Body of pancreas (tissue), 4 donors: ENCODE measurements at regions not wholly inside any gene's neighbourhood (a gene's known extent, or its start where the extent isn't known, plus 50 kb on each side); places are given as distances from the start of the nearest gene placed in this dataset.
A peak's percentile ranks its signal among the peaks of the same experiment; 100 is the strongest.

Source experiments
- ATAC-seq: fragments of 150-250 bp; one replicate; pipeline ENCODE4 v1.9.1; 2016
- DNase-seq, 4 donors: peaks; one replicate each; pipeline ENCODE4 v3.0.0-alpha.2; 2019
- H3K27ac ChIP-seq, 4 donors: fragments of 200-600 bp; sonication (generic); 1 replicate in 3 of 4; 2 replicates in 1 of 4; pipeline versions ENCODE4 v1.5.1 to v1.6.1; 2016 to 2019; ENCODE audit warnings: mild to moderate bottlenecking in 1 of 4, mixed read lengths in 1 of 4, moderate library complexity in 1 of 4
- H3K27me3 ChIP-seq, 2 donors: fragments of 200-600 bp; sonication (generic); one replicate each; pipeline ENCODE4 v1.6.0; 2016; ENCODE audit warnings: mild to moderate bottlenecking in 1 of 2
- H3K36me3 ChIP-seq, 2 donors: fragments of 200-600 bp; sonication (generic); replicated peaks in 1 of 2; 2 replicates each; pipeline ENCODE4 v1.5.1; 2016; ENCODE audit warnings: low read depth in 2 of 2; ENCODE audit not compliant: insufficient read depth in 1 of 2
- H3K4me1 ChIP-seq: fragments of 200-600 bp; sonication (generic); one replicate; pipeline ENCODE4 v1.6.0; 2016
- H3K4me3 ChIP-seq, 2 donors: fragments of 200-600 bp; sonication (generic); 1 replicate in 1 of 2; 2 replicates in 1 of 2; pipeline ENCODE4 v1.5.1; 2016 to 2019
- H3K9me3 ChIP-seq, 3 donors: fragments of 200-600 bp; sonication (generic); 1 replicate in 2 of 3; 2 replicates in 1 of 3; pipeline ENCODE4 v1.5.1; 2016
- CTCF ChIP-seq, 7 experiments: fragments of 450-650 bp in 4 of 7; fragments of 200-600 bp in 3 of 7; sonication (generic) in 3 of 7; IDR thresholded peaks; one replicate each; pipeline ENCODE4 v1.5.1; 2016 to 2019; ENCODE audit warnings: antibody characterized with exemption in 7 of 7
- POLR2A ChIP-seq, 3 donors: fragments of 450-650 bp; IDR thresholded peaks; one replicate each; pipeline ENCODE4 v1.6.1; 2016; ENCODE audit warnings: antibody characterized with exemption in 3 of 3, mild to moderate bottlenecking in 2 of 3
- WGBS, 2 donors: methylation state at CpG; one replicate each; pipeline ENCODE4 v1.1.5; 2017; 5-methylcytosine and 5-hydroxymethylcytosine counted together
- intact Hi-C: fragments of 100-400 bp; cut with DNase I; formaldehyde crosslinking; loops from one replicate; pipeline ENCODE4 v1.15.1; 2023

- no peak for TF ChIP-seq CTCF (IDR thresholded peaks at IDR 0.05)
- no peak for TF ChIP-seq POLR2A (IDR thresholded peaks at IDR 0.05)
- intact Hi-C loops = no loop called here
- Histone ChIP-seq H3K27ac (no peak overlapping the region), H3K36me3 (no peaks in the 10 kb centered on the region), H3K27me3 (no peaks in the 10 kb centered on the region), H3K9me3 (no peaks in the 10 kb centered on the region), H3K4me1 (peaks cover 15% of the 10 kb centered on the region), H3K4me3 (no peak overlapping the region)
- DNase-seq = no peak
- no peak for ATAC-seq
- 92 to 93% methylated on average over 2 of the region's 2 CpGs for WGBS, 2 donors
These were observed 69.7 kb downstream of the PSMB1 start for GRCh38 chr6:170483413-170483812.

GRCh38 chr6:170480050-170480692 is 72.9 kb downstream of the PSMB1 start:
- Histone ChIP-seq H3K4me3 (no peak overlapping the region), H3K36me3 (no peaks in the 10 kb centered on the region), H3K4me1 (peaks cover 15% of the 10 kb centered on the region), H3K27me3 (no peaks in the 10 kb centered on the region), H3K9me3 (no peaks in the 10 kb centered on the region), H3K27ac (peak overlapping the region in 1 of 4 donors; percentile 15)
- intact Hi-C loops = no loop called here
- TF ChIP-seq CTCF (IDR thresholded peaks at IDR 0.05) (peak in 2 of 7 experiments; percentile 18 to 19), POLR2A (IDR thresholded peaks at IDR 0.05) (no peak)
- 25 to 26% methylated on average over 6 of the region's 6 CpGs for WGBS, 2 donors
- ATAC-seq (peak; percentile 45), DNase-seq (peak; percentile 10 to 54 (median 36))

- Histone ChIP-seq H3K4me1 (peaks cover 15% of the 10 kb centered on the region), H3K27me3 (no peaks in the 10 kb centered on the region), H3K9me3 (no peaks in the 10 kb centered on the region), H3K4me3 (no peak overlapping the region), H3K27ac (no peak overlapping the region), H3K36me3 (no peaks in the 10 kb centered on the region)
- peak in 1 of 4 donors; percentile 28 for DNase-seq
- intact Hi-C loops = no loop called here
- no peak for ATAC-seq
- WGBS, 2 donors = 83 to 96% methylated on average over 6 of the region's 6 CpGs
- TF ChIP-seq POLR2A (IDR thresholded peaks at IDR 0.05) (no peak), CTCF (IDR thresholded peaks at IDR 0.05) (no peak)
These were observed 76.7 kb downstream of the PSMB1 start for GRCh38 chr6:170476360-170476759.

GRCh38 chr6:170475118-170475517 is 78.0 kb downstream of the PSMB1 start:
- ATAC-seq (no peak), DNase-seq (no peak)
- intact Hi-C loops = no loop called here
- WGBS, 2 donors = 43 to 45% methylated on average over 3 of the region's 3 CpGs
- H3K4me1 ChIP-seq = peaks cover 8% of the 10 kb centered on the region
- no peaks in the 10 kb centered on the region for H3K27me3 ChIP-seq
- H3K36me3 ChIP-seq = no peaks in the 10 kb centered on the region
- no peak for TF ChIP-seq CTCF (IDR thresholded peaks at IDR 0.05)
- no peak for TF ChIP-seq POLR2A (IDR thresholded peaks at IDR 0.05)
- H3K4me3 ChIP-seq = no peak overlapping the region
- no peaks in the 10 kb centered on the region for H3K9me3 ChIP-seq
- no peak overlapping the region for H3K27ac ChIP-seq

GRCh38 chr6:170473801-170474200 is 79.3 kb downstream of the PSMB1 start:
- ATAC-seq = no peak
- intact Hi-C loops = no loop called here

More at GRCh38 chr6:170473801-170474200, 79.3 kb downstream of the PSMB1 start:
- H3K4me3 ChIP-seq = no peak overlapping the region
- H3K27ac ChIP-seq = no peak overlapping the region
- TF ChIP-seq CTCF (IDR thresholded peaks at IDR 0.05) = no peak
- H3K27me3 ChIP-seq = no peaks in the 10 kb centered on the region
- H3K4me1 ChIP-seq = no peaks in the 10 kb centered on the region
- H3K36me3 ChIP-seq = no peaks in the 10 kb centered on the region
- H3K9me3 ChIP-seq = no peaks in the 10 kb centered on the region
- DNase-seq = no peak
- WGBS, 2 donors = 77 to 89% methylated on average over 7 of the region's 7 CpGs
